Renal cortex interstitium (tissue), 11 donors: ENCODE measurements at regions not wholly inside any gene's neighbourhood (a gene's known extent, or its start where the extent isn't known, plus 50 kb on each side); places are given as distances from the start of the nearest gene placed in this dataset.

ENCODE experiments used
- DNase-seq, 11 donors: peaks; one replicate each; pipeline ENCODE4 v3.0.0-alpha.2; 2013; ENCODE audit warnings: low read depth in 9 of 11, low spot score in 4 of 11; ENCODE audit errors: extremely low read depth in 1 of 11

DNA sequence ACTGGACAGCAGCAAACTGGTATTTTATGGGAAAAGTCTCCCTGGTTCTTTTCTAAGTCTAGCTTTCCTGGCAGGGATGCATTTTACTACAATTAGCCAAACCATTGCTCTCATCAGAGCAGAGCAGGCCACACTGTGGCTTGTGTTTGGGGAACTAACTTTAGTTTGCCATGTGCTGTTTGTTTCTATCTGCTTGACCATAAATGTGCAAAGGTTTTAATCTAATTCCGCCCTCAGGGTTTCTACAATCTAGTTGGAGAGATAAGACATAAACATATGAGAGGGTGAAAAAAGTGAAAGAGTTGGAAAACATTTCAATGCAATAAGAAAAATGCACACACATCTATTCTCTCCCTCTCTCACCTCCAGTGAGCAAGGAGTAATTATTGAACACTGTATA, 86.9 kb upstream of the MAPK4 start:
- no peak for DNase-seq

GRCh38 chr18:50473881-50474280, 86.0 kb upstream of the MAPK4 start:
- peak in 6 of 11 donors; percentile 13 to 37 (median 26) for DNase-seq

DNA sequence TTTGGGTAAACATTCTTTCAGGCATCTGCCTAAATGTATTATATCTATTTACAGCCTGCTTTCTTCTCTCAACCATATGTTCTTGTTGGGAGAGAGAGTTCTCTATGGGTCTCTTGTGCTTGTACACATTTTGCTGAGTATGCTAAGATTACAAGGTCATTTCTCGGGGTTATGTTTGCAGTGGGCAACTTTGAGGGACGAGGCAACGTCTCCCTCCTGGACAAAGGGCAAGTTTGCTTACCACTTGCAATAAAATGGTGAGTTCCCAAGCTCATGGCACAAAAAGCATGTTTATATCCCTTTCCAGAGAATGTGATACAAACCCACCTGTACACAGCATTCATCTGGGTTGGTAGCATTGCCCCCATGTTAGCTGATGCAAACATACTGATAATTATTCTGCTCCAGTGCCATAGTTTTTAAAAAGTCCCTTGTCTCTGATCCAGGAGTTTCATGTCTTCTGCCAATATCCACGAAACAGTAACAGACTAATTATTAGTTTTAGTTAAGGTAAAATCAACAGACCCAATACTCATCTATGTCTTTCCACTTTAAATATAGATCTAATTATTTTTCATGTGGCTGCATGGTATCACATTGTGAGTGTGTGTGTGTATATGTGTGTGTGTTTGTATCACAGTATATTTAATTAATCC, 84.2 kb upstream of the MAPK4 start:
- DNase-seq = no peak

- DNase-seq = peak in 1 of 11 donors; percentile 13
These were observed 67.8 kb upstream of the MAPK4 start for GRCh38 chr18:50492097-50492496.

GRCh38 chr18:50494569-50494968, 65.3 kb upstream of the MAPK4 start:
- no peak for DNase-seq

GRCh38 chr18:50506362-50506761, 53.5 kb upstream of the MAPK4 start:
- DNase-seq = no peak

DNA sequence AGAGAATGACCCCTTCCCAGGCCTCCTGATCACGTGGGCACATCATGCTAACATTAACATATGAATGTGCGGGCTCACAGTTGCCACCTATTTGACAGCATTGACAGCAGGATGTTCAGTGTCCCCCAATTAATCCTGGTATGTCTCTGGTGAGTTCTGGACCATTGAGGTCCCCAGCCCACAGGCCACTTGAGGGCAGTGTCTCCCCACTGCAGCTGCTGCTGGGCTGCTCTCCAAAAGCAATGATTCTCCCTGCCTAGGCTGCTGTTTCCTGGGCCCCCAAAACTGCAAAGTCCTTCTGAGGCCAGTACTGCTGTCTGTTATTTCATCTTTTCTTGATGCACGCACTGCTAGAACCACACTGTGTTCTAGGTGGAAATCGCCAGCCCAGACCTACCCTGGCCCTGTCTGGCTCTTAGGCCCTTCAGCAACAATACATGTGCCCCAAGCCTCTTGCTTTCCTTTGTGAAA, 52.7 kb upstream of the MAPK4 start:
- peak; percentile 36 to 60 (median 50) for DNase-seq

DNA sequence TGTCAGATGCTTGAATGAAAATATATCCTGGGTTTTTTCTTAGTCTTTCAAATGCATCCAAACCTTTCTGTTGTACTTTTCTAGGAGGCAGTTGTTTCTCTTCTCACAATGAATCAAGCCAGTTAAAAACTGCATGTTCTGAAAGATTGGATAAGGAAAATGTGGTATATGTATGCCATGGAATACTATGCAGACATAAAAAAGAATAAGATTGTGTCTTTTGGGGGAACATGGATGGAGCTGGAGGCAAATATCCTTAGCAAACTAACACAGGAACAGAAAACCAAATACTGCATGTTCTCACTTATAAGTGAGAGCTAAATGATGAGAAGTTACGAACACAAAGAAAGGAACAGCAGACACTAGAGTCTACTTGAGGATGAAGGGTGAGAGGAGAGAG, 51.7 kb upstream of the MAPK4 start:
- DNase-seq = no peak

DNA sequence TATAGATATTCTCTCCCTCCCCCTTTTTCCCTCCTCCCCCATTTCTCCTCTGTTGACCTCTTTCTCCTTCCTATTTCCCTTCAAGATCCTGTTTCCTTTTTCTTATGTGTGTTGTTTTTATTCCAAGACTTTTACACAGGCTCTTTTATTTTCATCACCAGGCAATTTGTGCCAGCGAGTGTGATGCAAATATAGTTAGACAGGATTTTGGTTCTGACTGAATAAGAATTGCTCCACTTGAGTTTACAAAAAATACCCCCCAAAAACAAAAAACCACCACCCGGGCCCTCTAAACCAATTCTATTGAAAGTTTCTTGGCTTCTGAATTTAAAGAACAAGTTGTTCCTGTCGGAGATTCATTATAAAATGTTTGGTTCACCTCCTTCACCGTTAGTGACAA, 50.9 kb upstream of the MAPK4 start:
- DNase-seq = no peak
